Esophagus squamous epithelium (tissue), 5 donors: ENCODE measurements at regions not wholly inside any gene's neighbourhood (a gene's known extent, or its start where the extent isn't known, plus 50 kb on each side); places are given as distances from the start of the nearest gene placed in this dataset.
A peak's percentile ranks its signal among the peaks of the same experiment; 100 is the strongest.

Experiments
- DNase-seq: peaks from one replicate; lab custom pipeline; 2025; lab: John Stamatoyannopoulos, UW
- H3K27ac ChIP-seq, 4 donors: fragments of 200-600 bp; sonication (generic); one replicate each; pipeline ENCODE4 v1.5.1; 2016 to 2019; ENCODE audit warnings: mild to moderate bottlenecking in 1 of 4
- H3K27me3 ChIP-seq, 4 donors: fragments of 200-600 bp; sonication (generic); 1 replicate in 3 of 4; 2 replicates in 1 of 4; pipeline versions ENCODE4 v1.5.1 to v1.6.0; 2017 to 2021; ENCODE audit warnings: antibody characterized with exemption in 1 of 4
- H3K36me3 ChIP-seq, 3 donors: fragments of 200-600 bp; sonication (generic); one replicate each; pipeline ENCODE4 v1.5.1; 2016 to 2019
- H3K4me1 ChIP-seq, 3 donors: fragments of 200-600 bp; sonication (generic); one replicate each; pipeline ENCODE4 v1.5.1; 2017 to 2019
- H3K4me3 ChIP-seq, 4 donors: fragments of 200-600 bp; sonication (generic); 1 replicate in 3 of 4; 2 replicates in 1 of 4; pipeline ENCODE4 v1.5.1; 2016 to 2019; ENCODE audit warnings: mild to moderate bottlenecking in 2 of 4, moderate library complexity in 1 of 4
- H3K9me3 ChIP-seq, 3 donors: fragments of 200-600 bp; sonication (generic); one replicate each; pipeline ENCODE4 v1.5.1; 2016 to 2019
- POLR2A ChIP-seq, 4 donors: fragments of 450-650 bp; IDR thresholded peaks; one replicate each; pipeline ENCODE4 v1.6.1; 2017; ENCODE audit warnings: antibody characterized with exemption in 4 of 4, mild to moderate bottlenecking in 4 of 4, moderate library complexity in 3 of 4
- WGBS, 2 donors: methylation state at CpG; one replicate each; pipeline ENCODE4 v1.1.5; 2018; 5-methylcytosine and 5-hydroxymethylcytosine counted together
- intact Hi-C: fragments of 100-400 bp; cut with DNase I; formaldehyde crosslinking; loops from one replicate; pipeline ENCODE4 v1.15.0; 2022
- TF ChIP-seq, protein P1 (sequence below), 6 experiments: fragments of 450-650 bp in 4 of 6; fragments of 200-600 bp in 2 of 6; sonication (generic) in 2 of 6; IDR thresholded peaks; one replicate each; pipeline ENCODE4 v1.5.1; 2016 to 2019; ENCODE audit warnings: antibody characterized with exemption in 6 of 6, mild to moderate bottlenecking in 4 of 6, moderate library complexity in 4 of 6
- donor health status: DM: yes; HTN: yes; CAD: no.

DNA sequence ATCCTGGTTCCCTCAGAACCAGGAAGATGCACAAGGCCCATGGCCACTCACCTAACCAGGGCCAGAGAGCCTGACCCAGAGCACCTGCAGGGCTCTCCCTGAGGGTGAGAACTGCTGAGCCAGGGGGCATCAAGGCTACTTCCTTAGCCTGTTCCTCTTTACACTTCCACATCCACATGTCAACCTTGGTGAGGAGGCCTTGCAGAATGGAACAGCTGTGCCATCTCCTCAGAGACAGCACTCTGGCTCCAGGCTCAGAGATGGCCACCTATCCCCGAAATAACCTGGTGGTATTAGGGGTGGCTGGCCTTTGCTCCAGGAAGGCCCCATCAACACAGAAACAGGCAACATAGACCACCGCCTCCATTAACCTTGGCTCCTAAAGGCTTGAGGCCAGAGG is 473.0 kb downstream of the RPS24 start:
- intact Hi-C loops: no loop called here
- Histone ChIP-seq H3K36me3 (no peaks in the 10 kb centered on the region), H3K4me3 (no peak overlapping the region), H3K4me1 (peaks cover 0 to 34% (median 13%) of the 10 kb centered on the region in 3 donors), H3K9me3 (no peaks in the 10 kb centered on the region), H3K27ac (peak overlapping the region in 1 of 4 donors; percentile 48), H3K27me3 (peaks cover 0 to 11% (median 0%) of the 10 kb centered on the region in 4 donors)
- DNase-seq: no peak
- no CpG with 5 or more reads among the region's 2 CpGs for WGBS, 2 donors
- no peak for TF ChIP-seq POLR2A (IDR thresholded peaks at IDR 0.05)
- TF ChIP-seq, protein P1, sequence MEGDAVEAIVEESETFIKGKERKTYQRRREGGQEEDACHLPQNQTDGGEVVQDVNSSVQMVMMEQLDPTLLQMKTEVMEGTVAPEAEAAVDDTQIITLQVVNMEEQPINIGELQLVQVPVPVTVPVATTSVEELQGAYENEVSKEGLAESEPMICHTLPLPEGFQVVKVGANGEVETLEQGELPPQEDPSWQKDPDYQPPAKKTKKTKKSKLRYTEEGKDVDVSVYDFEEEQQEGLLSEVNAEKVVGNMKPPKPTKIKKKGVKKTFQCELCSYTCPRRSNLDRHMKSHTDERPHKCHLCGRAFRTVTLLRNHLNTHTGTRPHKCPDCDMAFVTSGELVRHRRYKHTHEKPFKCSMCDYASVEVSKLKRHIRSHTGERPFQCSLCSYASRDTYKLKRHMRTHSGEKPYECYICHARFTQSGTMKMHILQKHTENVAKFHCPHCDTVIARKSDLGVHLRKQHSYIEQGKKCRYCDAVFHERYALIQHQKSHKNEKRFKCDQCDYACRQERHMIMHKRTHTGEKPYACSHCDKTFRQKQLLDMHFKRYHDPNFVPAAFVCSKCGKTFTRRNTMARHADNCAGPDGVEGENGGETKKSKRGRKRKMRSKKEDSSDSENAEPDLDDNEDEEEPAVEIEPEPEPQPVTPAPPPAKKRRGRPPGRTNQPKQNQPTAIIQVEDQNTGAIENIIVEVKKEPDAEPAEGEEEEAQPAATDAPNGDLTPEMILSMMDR (IDR thresholded peaks at IDR 0.05): no peak

DNA sequence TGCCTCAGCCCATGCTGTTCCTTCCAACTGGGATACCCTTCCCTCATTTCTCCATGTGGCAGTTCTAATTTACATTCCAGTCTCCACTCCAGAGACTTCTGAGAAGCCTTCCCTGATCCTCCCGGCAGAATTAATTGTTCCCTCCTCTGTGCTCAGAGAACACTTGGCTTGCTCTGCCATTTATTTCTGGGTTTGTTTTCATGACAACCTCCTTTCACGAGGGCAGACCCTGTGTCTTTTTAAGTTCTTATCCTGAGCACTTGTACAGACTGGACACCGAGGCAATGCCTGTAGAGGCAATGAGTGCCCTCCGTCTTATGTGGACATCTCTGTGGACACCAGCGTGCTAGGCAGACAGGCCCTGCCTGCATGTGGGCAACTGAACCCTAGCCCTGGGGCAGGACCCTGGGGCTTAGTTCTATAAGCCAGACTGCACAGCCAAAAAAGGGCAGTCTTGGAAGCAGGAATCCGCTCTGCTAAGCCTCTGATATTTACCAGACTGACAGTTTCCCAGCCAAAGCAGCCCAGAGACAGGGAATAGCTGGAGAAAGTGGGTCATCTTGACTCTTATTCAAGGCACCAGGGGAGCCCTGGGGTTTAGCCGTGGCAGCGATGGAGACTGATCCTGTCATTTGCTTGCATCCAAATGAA is 474.0 kb downstream of the RPS24 start:
- TF ChIP-seq POLR2A (IDR thresholded peaks at IDR 0.05): no peak
- TF ChIP-seq, protein P1 (IDR thresholded peaks at IDR 0.05): no peak
- WGBS, 2 donors: 42 to 68% methylated on average over 5 to 7 of the region's 8 CpGs
- intact Hi-C loops: no loop called here
- H3K4me1 ChIP-seq: peaks cover 0 to 40% (median 13%) of the 10 kb centered on the region in 3 donors
- peaks cover 0 to 11% (median 0%) of the 10 kb centered on the region in 4 donors for H3K27me3 ChIP-seq
- no peak overlapping the region for H3K4me3 ChIP-seq
- H3K9me3 ChIP-seq: no peaks in the 10 kb centered on the region
- no peak for DNase-seq
- H3K36me3 ChIP-seq: no peaks in the 10 kb centered on the region
- H3K27ac ChIP-seq: peak overlapping the region in 3 of 4 donors; percentile 48 to 61 (median 50)

DNA sequence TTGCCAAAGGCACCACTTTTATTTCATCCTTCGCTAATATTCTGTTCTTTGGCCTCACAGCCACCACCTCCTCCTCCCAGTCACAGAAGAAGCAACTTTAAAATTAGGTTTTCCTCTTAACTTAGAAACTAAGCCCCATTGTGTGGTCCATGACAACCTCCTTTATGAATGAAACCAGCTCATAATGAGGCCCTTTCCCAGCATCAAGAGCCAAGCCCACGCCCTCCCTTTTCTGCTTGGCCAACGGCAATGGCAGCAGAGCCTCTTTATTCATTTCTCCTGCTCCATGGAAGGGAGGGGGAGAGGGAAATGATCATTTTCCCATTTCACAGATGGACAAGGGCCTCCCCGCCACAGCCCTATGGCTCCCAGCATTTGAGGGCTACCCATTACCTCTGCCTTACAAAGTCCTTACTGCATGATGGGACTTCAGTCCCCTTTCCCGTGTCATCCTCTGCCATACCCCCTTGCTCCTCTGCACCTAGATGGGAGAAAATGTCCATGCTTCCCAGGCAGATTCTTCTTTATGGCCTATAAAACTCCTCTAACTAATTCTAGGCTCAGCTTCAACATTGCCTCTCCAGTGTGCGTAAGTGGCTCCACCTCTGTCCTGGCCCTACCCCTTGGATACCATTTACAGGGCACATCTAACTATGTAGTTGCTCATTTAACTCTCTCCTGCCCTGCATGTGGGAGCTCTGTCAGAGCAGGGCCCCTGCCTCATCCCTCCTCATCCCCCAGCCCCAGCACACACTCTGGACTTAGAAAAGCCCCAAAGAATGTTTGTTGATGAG is 475.5 kb downstream of the RPS24 start:
- no peak overlapping the region for H3K4me3 ChIP-seq
- WGBS, 2 donors: 66 to 72% methylated on average over 6 of the region's 6 CpGs
- intact Hi-C loops: no loop called here
- DNase-seq: no peak
- TF ChIP-seq POLR2A (IDR thresholded peaks at IDR 0.05): no peak
- TF ChIP-seq, protein P1 (IDR thresholded peaks at IDR 0.05): no peak
- H3K36me3 ChIP-seq: no peaks in the 10 kb centered on the region
- H3K4me1 ChIP-seq: peaks cover 0 to 40% (median 13%) of the 10 kb centered on the region in 3 donors
- H3K27me3 ChIP-seq: peaks cover 0 to 11% (median 0%) of the 10 kb centered on the region in 4 donors
- H3K27ac ChIP-seq: peak overlapping the region in 2 of 4 donors; percentile 58 to 61
- H3K9me3 ChIP-seq: no peaks in the 10 kb centered on the region

DNA sequence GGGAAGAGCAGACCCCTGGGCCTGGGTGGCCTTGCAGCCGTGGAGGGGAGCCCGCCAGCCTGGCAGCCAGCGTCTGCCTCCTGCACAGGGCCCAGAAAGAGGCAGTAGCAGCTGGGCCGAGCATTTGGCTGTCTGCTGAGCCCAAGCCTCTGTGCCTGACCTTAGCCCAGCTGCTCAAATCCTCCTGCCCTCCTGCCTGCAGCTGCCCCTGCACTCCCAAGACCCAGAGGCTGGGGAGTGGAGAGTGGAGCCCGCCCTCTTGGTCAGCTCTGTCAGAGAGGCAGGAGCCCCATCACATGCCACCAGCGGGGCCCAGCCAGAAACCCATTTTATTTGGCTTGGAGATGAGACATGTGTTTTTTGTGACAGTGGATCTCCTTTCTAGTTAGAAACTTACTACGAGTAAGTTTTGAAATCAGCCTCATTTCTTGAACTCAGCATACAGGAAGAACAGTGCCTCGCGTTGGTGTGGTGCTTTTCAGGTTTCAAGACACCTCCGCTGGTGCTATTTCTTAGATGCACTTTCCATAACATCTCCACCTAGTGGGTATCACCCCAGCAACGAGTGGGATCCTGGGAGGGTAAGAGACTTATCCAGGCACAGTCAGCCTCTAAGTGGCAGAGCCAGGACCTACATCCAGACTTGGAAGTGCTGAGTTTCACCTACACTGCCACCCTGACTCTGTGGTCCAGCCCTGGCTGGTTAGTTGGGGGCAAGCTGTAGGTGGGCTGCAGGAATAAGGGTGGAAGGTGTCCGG is 477.1 kb downstream of the RPS24 start:
- H3K27ac ChIP-seq: peak overlapping the region in 3 of 4 donors; percentile 52 to 61 (median 58)
- no peak for DNase-seq
- intact Hi-C loops: no loop called here
- WGBS, 2 donors: 66 to 74% methylated on average over 12 of the region's 12 CpGs
- H3K36me3 ChIP-seq: no peaks in the 10 kb centered on the region
- H3K4me1 ChIP-seq: peaks cover 0 to 51% (median 19%) of the 10 kb centered on the region in 3 donors
- TF ChIP-seq POLR2A (IDR thresholded peaks at IDR 0.05): no peak
- TF ChIP-seq, protein P1 (IDR thresholded peaks at IDR 0.05): no peak
- H3K9me3 ChIP-seq: no peaks in the 10 kb centered on the region
- no peak overlapping the region for H3K4me3 ChIP-seq
- H3K27me3 ChIP-seq: peaks cover 0 to 3% (median 0%) of the 10 kb centered on the region in 4 donors
